Osteoblast (primary cell): ENCODE measurements at regions not wholly inside any gene's neighbourhood (a gene's known extent, or its start where the extent isn't known, plus 50 kb on each side); places are given as distances from the start of the nearest gene placed in this dataset.

Experiments
- DNase-seq: peaks from one replicate; pipeline ENCODE4 v3.0.0; 2011; ENCODE audit warnings: low spot score, mixed read lengths; ENCODE audit not compliant: insufficient read length; ENCODE audit errors: missing footprints
- H2AFZ ChIP-seq: 2 replicates; pipeline ENCODE4 v1.6.0; 2011; ENCODE audit warnings: mild to moderate bottlenecking, low read length
- H3K27ac ChIP-seq: 2 replicates; pipeline ENCODE4 v1.5.1; 2011; ENCODE audit warnings: mild to moderate bottlenecking, low read depth, low read length, moderate library complexity
- H3K27me3 ChIP-seq: 2 replicates; pipeline ENCODE4 v1.6.0; 2012; ENCODE audit warnings: mild to moderate bottlenecking, control low read depth, inconsistent platforms, low read length, moderate library complexity; ENCODE audit not compliant: insufficient read depth
- H3K36me3 ChIP-seq: 2 replicates; pipeline ENCODE4 v1.5.1; 2011; ENCODE audit warnings: mild to moderate bottlenecking, low read length, control low read depth, moderate library complexity; ENCODE audit not compliant: insufficient read depth
- H3K4me1 ChIP-seq: 2 replicates; pipeline ENCODE4 v1.5.1; 2011; ENCODE audit warnings: mild to moderate bottlenecking, low read length, control low read depth, moderate library complexity; ENCODE audit not compliant: insufficient read depth
- H3K4me2 ChIP-seq: 2 replicates; pipeline ENCODE4 v1.6.0; 2011; ENCODE audit warnings: mild to moderate bottlenecking, low read length; ENCODE audit not compliant: insufficient read depth
- H3K4me3 ChIP-seq: fragments of 200-600 bp; sonication (generic); 3 replicates; pipeline ENCODE4 v1.5.1; 2012; ENCODE audit warnings: mild to moderate bottlenecking, low read length, inconsistent platforms; ENCODE audit not compliant: insufficient read depth
- H3K79me2 ChIP-seq: 2 replicates; pipeline ENCODE4 v1.6.0; 2012; ENCODE audit warnings: mild to moderate bottlenecking, low read length, control low read depth, inconsistent platforms; ENCODE audit not compliant: insufficient read depth
- H3K9me3 ChIP-seq: 2 replicates; pipeline ENCODE4 v1.5.1; 2011; ENCODE audit warnings: low read depth, low read length, control low read depth
- H4K20me1 ChIP-seq: 2 replicates; pipeline ENCODE4 v1.6.0; 2012; ENCODE audit warnings: mild to moderate bottlenecking, low read length, control low read depth; ENCODE audit not compliant: insufficient read depth
- TF ChIP-seq, protein P1 (sequence below): IDR thresholded peaks from 2 replicates; pipeline ENCODE4 v1.5.1; 2011; ENCODE audit warnings: mild to moderate bottlenecking, low read depth, low read length, moderate library complexity; ENCODE audit errors: extremely low read depth

GRCh38 chr14:50045837-50046236 is 70.5 kb downstream of the VCPKMT start:
- H3K4me1 ChIP-seq, result peaks cover 27% of the 10 kb centered on the region
- no peaks in the 10 kb centered on the region for H3K36me3 ChIP-seq
- TF ChIP-seq, protein P1, sequence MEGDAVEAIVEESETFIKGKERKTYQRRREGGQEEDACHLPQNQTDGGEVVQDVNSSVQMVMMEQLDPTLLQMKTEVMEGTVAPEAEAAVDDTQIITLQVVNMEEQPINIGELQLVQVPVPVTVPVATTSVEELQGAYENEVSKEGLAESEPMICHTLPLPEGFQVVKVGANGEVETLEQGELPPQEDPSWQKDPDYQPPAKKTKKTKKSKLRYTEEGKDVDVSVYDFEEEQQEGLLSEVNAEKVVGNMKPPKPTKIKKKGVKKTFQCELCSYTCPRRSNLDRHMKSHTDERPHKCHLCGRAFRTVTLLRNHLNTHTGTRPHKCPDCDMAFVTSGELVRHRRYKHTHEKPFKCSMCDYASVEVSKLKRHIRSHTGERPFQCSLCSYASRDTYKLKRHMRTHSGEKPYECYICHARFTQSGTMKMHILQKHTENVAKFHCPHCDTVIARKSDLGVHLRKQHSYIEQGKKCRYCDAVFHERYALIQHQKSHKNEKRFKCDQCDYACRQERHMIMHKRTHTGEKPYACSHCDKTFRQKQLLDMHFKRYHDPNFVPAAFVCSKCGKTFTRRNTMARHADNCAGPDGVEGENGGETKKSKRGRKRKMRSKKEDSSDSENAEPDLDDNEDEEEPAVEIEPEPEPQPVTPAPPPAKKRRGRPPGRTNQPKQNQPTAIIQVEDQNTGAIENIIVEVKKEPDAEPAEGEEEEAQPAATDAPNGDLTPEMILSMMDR, result no peak
- no peak for DNase-seq
- H3K4me3 ChIP-seq, result no peak overlapping the region
- H4K20me1 ChIP-seq, result no peaks in the 10 kb centered on the region
- H2AFZ ChIP-seq, result no peak overlapping the region
- no peak overlapping the region for H3K4me2 ChIP-seq
- peak overlapping the region; percentile 59 for H3K27ac ChIP-seq
- H3K9me3 ChIP-seq, result no peaks in the 10 kb centered on the region
- H3K79me2 ChIP-seq, result no peaks in the 10 kb centered on the region
- H3K27me3 ChIP-seq, result no peaks in the 10 kb centered on the region

GRCh38 chr14:50047274-50047676 is 69.1 kb downstream of the VCPKMT start:
- no peaks in the 10 kb centered on the region for H3K9me3 ChIP-seq
- no peak overlapping the region for H3K27ac ChIP-seq
- peaks cover 22% of the 10 kb centered on the region for H3K4me1 ChIP-seq
- no peaks in the 10 kb centered on the region for H3K27me3 ChIP-seq
- DNase-seq, result no peak
- H3K4me3 ChIP-seq, result no peak overlapping the region
- no peaks in the 10 kb centered on the region for H3K36me3 ChIP-seq
- no peaks in the 10 kb centered on the region for H4K20me1 ChIP-seq
- no peak overlapping the region for H3K4me2 ChIP-seq
- peak overlapping the region; percentile 52 for H2AFZ ChIP-seq
- H3K79me2 ChIP-seq, result no peaks in the 10 kb centered on the region
- TF ChIP-seq, protein P1, result no peak

- Histone ChIP-seq H3K4me2 (no peak overlapping the region), H3K36me3 (no peaks in the 10 kb centered on the region), H3K27me3 (no peaks in the 10 kb centered on the region), H3K4me3 (no peak overlapping the region), H2AFZ (no peak overlapping the region), H3K27ac (no peak overlapping the region), H4K20me1 (no peaks in the 10 kb centered on the region), H3K9me3 (no peaks in the 10 kb centered on the region), H3K4me1 (peaks cover 17% of the 10 kb centered on the region), H3K79me2 (no peaks in the 10 kb centered on the region)
- TF ChIP-seq, protein P1, result no peak
- DNase-seq, result no peak
These were observed 67.3 kb downstream of the VCPKMT start for GRCh38 chr14:50049093-50049492.

DNA sequence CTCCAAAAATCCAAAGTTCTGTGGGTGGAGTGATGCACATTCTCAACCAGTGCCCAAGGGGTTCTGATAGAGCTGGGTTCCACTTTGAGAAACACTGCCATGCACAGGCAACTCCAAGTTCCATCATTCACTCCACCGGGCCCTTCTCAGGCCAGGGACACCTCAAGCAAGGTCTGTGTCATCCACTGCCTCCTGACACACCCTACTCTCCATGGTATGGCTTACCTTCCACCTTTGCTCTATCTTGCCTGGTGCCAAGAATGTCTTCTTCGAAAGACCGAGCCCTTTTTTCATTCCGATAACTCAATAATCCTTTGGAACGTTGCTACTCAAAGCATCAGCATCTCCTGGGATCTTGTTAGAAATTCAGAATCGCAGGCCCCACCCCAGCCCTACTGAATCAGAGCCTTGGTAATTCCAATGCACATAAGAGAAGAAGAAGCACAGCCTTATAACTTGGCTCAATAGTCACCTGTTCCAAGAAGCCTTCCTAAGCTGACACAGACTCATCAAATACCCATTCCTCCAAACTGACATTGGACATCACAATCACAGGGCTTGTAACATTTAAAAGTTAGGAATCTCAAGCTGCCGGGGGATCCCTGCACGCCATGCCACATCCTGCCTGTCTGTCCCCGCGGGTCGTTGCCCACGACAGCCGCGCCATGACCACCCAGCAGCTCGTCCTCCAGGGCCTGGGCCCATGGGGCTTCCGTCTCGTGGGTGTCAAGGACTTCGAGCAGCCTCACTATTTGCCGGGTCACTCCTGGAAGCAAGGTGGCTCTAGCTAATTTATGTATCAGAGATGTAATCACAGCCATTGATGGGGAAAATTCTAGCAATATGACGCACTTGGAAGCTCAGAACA is 66.4 kb downstream of the VCPKMT start:
- H3K4me1 ChIP-seq, result peaks cover 9% of the 10 kb centered on the region
- no peaks in the 10 kb centered on the region for H4K20me1 ChIP-seq
- H3K4me3 ChIP-seq, result no peak overlapping the region
- TF ChIP-seq, protein P1, result no peak
- H3K9me3 ChIP-seq, result no peaks in the 10 kb centered on the region
- no peaks in the 10 kb centered on the region for H3K27me3 ChIP-seq
- no peak overlapping the region for H2AFZ ChIP-seq
- no peaks in the 10 kb centered on the region for H3K36me3 ChIP-seq
- H3K79me2 ChIP-seq, result no peaks in the 10 kb centered on the region
- DNase-seq, result no peak
- H3K27ac ChIP-seq, result no peak overlapping the region
- H3K4me2 ChIP-seq, result no peak overlapping the region
